ENCODE measurements at regions not wholly inside any gene's neighbourhood (a gene's known extent, or its start where the extent isn't known, plus 50 kb on each side); places are given as distances from the start of the nearest gene placed in this dataset.

- Histone ChIP-seq H3K4me2 (ENCODE audit: low read length) (no peak overlapping the region), H3K27me3 (ENCODE audit: control insufficient read depth, low read length) (no peaks in the 10 kb centered on the region)
These were observed 234.7 kb upstream of the TCERG1L start for GRCh38 chr10:131546086-131546810.

GRCh38 chr10:131547129-131547799 is 235.7 kb upstream of the TCERG1L start:
- Histone ChIP-seq H3K9me3 (ENCODE audit: control insufficient read depth, insufficient read depth, low read length) (no peaks in the 10 kb centered on the region), H4K20me1 (ENCODE audit: control insufficient read depth, insufficient read depth, low read depth, low read length) (no peaks in the 10 kb centered on the region)
- TF ChIP-seq CTCF (IDR thresholded peaks at IDR 0.05; ENCODE audit: low read depth, low read length, poor library complexity, severe bottlenecking) (no peak), EZH2phosphoT487 (IDR thresholded peaks at IDR 0.05; ENCODE audit: borderline replicate concordance, low read length) (no peak)

More at GRCh38 chr10:131546086-131546810, 234.7 kb upstream of the TCERG1L start:
- Histone ChIP-seq H3F3A (ENCODE audit: control insufficient read depth, insufficient read depth) (no peaks in the 10 kb centered on the region), H3K9me3 (ENCODE audit: control insufficient read depth, insufficient read depth, low read length) (no peaks in the 10 kb centered on the region), H3K4me1 (ENCODE audit: control insufficient read depth, low read length) (no peaks in the 10 kb centered on the region), H3K9me2 (replicated peaks; ENCODE audit: control insufficient read depth, low read length) (no peaks in the 10 kb centered on the region), H3K27ac (ENCODE audit: low read depth, low read length) (no peak overlapping the region), H4K20me1 (ENCODE audit: control insufficient read depth, insufficient read depth, low read depth, low read length) (no peaks in the 10 kb centered on the region), H3K79me2 (ENCODE audit: control insufficient read depth, low read length) (no peaks in the 10 kb centered on the region), H3K36me3 (ENCODE audit: control insufficient read depth, low read length) (no peaks in the 10 kb centered on the region), H3K4me3 (ENCODE audit: low read length) (no peak overlapping the region)
- TF ChIP-seq CTCF (IDR thresholded peaks at IDR 0.05; ENCODE audit: low read depth, low read length, poor library complexity, severe bottlenecking) = no peak
- no peak for TF ChIP-seq EZH2phosphoT487 (IDR thresholded peaks at IDR 0.05; ENCODE audit: borderline replicate concordance, low read length)

GRCh38 chr10:131548176-131548575 is 236.7 kb upstream of the TCERG1L start:
- Histone ChIP-seq H3F3A (ENCODE audit: control insufficient read depth, insufficient read depth) (no peaks in the 10 kb centered on the region), H3K9me3 (ENCODE audit: control insufficient read depth, insufficient read depth, low read length) (no peaks in the 10 kb centered on the region), H4K20me1 (ENCODE audit: control insufficient read depth, insufficient read depth, low read depth, low read length) (no peaks in the 10 kb centered on the region), H3K36me3 (ENCODE audit: control insufficient read depth, low read length) (no peaks in the 10 kb centered on the region), H3K79me2 (ENCODE audit: control insufficient read depth, low read length) (no peaks in the 10 kb centered on the region), H3K4me2 (ENCODE audit: low read length) (no peak overlapping the region), H3K4me3 (ENCODE audit: low read length) (no peak overlapping the region), H3K4me1 (ENCODE audit: control insufficient read depth, low read length) (no peaks in the 10 kb centered on the region), H3K9me2 (replicated peaks; ENCODE audit: control insufficient read depth, low read length) (no peaks in the 10 kb centered on the region), H3K27ac (ENCODE audit: low read depth, low read length) (no peak overlapping the region), H3K27me3 (ENCODE audit: control insufficient read depth, low read length) (no peaks in the 10 kb centered on the region)
- TF ChIP-seq EZH2phosphoT487 (IDR thresholded peaks at IDR 0.05; ENCODE audit: borderline replicate concordance, low read length) (no peak), CTCF (IDR thresholded peaks at IDR 0.05; ENCODE audit: low read depth, low read length, poor library complexity, severe bottlenecking) (no peak)

More at GRCh38 chr10:131547129-131547799, 235.7 kb upstream of the TCERG1L start:
- H3K27me3 ChIP-seq (ENCODE audit: control insufficient read depth, low read length) = no peaks in the 10 kb centered on the region
- H3F3A ChIP-seq (ENCODE audit: control insufficient read depth, insufficient read depth) = no peaks in the 10 kb centered on the region
- H3K4me3 ChIP-seq (ENCODE audit: low read length) = no peak overlapping the region
- H3K79me2 ChIP-seq (ENCODE audit: control insufficient read depth, low read length) = no peaks in the 10 kb centered on the region
- H3K4me1 ChIP-seq (ENCODE audit: control insufficient read depth, low read length) = no peaks in the 10 kb centered on the region
- H3K9me2 ChIP-seq (replicated peaks; ENCODE audit: control insufficient read depth, low read length) = no peaks in the 10 kb centered on the region
- H3K4me2 ChIP-seq (ENCODE audit: low read length) = no peak overlapping the region
- no peaks in the 10 kb centered on the region for H3K36me3 ChIP-seq (ENCODE audit: control insufficient read depth, low read length)
- no peak overlapping the region for H3K27ac ChIP-seq (ENCODE audit: low read depth, low read length)

Measured in DOHH2 (cell line).